Calu3 (cell line): ENCODE measurements at regions not wholly inside any gene's neighbourhood (a gene's known extent, or its start where the extent isn't known, plus 50 kb on each side); places are given as distances from the start of the nearest gene placed in this dataset.

Experiments used
- BruUV-seq: library from RNA; stranded (reverse); fragments of 400-500 nt; replicated peaks from 2 replicates; lab custom pipeline; 2021; lab: Mats Ljungman, UMichigan
- CTCF ChIA-PET: fragments of 300-600 bp; sonication (Branson Sonifier 250); formaldehyde crosslinking; loops from one replicate; lab custom pipeline; 2022; ENCODE audit warnings: antibody characterized with exemption; lab: Charles Lee
- DNase-seq: peaks from one replicate; pipeline ENCODE4 v3.0.0; 2022
- H3K27ac Mint-ChIP-seq: one replicate; pipeline ENCODE4 v1.8.0; 2022; ENCODE audit warnings: mixed read lengths; ENCODE audit not compliant: unreplicated experiment
- H3K27me3 Mint-ChIP-seq: one replicate; pipeline ENCODE4 v1.8.0; 2022; ENCODE audit warnings: mixed read lengths; ENCODE audit not compliant: unreplicated experiment
- H3K36me3 Mint-ChIP-seq: one replicate; pipeline ENCODE4 v1.8.0; 2022; ENCODE audit warnings: mild to moderate bottlenecking, moderate library complexity, mixed read lengths; ENCODE audit not compliant: insufficient read depth, unreplicated experiment
- H3K4me1 Mint-ChIP-seq: one replicate; pipeline ENCODE4 v1.8.0; 2022; ENCODE audit warnings: mild to moderate bottlenecking, low read depth, mixed read lengths; ENCODE audit not compliant: unreplicated experiment
- H3K4me3 Mint-ChIP-seq: one replicate; pipeline ENCODE4 v1.8.0; 2022; ENCODE audit warnings: mild to moderate bottlenecking, low read depth, moderate library complexity, mixed read lengths; ENCODE audit not compliant: unreplicated experiment
- H3K9me3 Mint-ChIP-seq: one replicate; pipeline ENCODE4 v1.8.0; 2022; ENCODE audit warnings: low read depth, mixed read lengths; ENCODE audit not compliant: unreplicated experiment
- intact Hi-C: fragments of 100-400 bp; cut with micrococcal nuclease; formaldehyde crosslinking; loops from one replicate; pipeline ENCODE4 v1.10.0; 2022; ENCODE audit not compliant: unreplicated experiment
- TF ChIP-seq, protein P1 (sequence below): fragments of 200-600 bp; IDR thresholded peaks from one replicate; pipeline ENCODE4 v1.8.0; 2022; ENCODE audit warnings: antibody characterized with exemption; ENCODE audit not compliant: unreplicated experiment

DNA sequence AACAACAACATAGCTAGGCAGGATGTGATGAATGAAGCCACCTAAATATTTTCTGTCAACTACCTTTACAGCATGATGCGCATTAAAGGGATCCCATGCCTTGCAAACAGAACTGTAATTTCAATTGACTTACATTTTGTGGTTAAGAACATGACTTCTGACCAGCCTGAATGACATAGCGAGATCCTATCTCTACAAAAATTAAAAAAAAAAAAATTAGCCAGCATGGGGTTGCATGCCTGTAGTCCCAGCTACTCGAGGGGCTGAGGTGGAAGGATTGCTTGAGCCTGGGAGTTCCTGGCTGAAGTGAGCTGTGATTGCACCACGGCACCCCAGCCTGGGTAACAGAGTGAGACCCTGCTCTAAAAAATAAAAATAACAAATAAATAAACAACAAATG is 680.6 kb downstream of the IQCM start:
- CTCF ChIA-PET: no interaction called here
- Mint-ChIP-seq H3K4me3 (no peak overlapping the region), H3K36me3 (no peaks in the 10 kb centered on the region), H3K27me3 (no peaks in the 10 kb centered on the region), H3K9me3 (peaks cover 5% of the 10 kb centered on the region), H3K27ac (no peak overlapping the region), H3K4me1 (no peaks in the 10 kb centered on the region)
- TF ChIP-seq, protein P1, sequence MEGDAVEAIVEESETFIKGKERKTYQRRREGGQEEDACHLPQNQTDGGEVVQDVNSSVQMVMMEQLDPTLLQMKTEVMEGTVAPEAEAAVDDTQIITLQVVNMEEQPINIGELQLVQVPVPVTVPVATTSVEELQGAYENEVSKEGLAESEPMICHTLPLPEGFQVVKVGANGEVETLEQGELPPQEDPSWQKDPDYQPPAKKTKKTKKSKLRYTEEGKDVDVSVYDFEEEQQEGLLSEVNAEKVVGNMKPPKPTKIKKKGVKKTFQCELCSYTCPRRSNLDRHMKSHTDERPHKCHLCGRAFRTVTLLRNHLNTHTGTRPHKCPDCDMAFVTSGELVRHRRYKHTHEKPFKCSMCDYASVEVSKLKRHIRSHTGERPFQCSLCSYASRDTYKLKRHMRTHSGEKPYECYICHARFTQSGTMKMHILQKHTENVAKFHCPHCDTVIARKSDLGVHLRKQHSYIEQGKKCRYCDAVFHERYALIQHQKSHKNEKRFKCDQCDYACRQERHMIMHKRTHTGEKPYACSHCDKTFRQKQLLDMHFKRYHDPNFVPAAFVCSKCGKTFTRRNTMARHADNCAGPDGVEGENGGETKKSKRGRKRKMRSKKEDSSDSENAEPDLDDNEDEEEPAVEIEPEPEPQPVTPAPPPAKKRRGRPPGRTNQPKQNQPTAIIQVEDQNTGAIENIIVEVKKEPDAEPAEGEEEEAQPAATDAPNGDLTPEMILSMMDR: no peak
- DNase-seq: no peak
- intact Hi-C loops: no loop called here
- no TSS peak for BruUV-seq

DNA sequence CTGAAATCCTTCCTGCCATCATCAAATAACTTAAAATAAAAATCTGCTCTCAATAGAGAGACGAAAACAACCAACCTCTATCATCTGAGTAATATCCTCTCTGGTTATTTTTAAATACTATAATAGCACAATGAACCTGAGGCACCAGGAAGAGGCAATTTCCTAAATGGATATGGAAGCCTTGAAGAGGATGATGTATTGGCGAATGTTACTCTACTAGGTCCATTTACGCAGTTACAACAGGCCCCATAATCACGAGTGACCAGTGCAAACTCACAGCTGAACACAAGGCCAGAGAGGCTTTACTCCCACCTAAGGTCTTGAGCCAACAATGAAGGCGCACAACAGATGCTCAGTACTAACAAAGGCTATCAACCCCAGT is 678.8 kb upstream of the NR3C2 start:
- intact Hi-C loops: no loop called here
- CTCF ChIA-PET: no interaction called here
- no peaks in the 10 kb centered on the region for H3K4me1 Mint-ChIP-seq
- no peaks in the 10 kb centered on the region for H3K27me3 Mint-ChIP-seq
- DNase-seq: no peak
- no peak overlapping the region for H3K27ac Mint-ChIP-seq
- H3K4me3 Mint-ChIP-seq: no peak overlapping the region
- TF ChIP-seq, protein P1: no peak
- no peaks in the 10 kb centered on the region for H3K36me3 Mint-ChIP-seq
- no TSS peak for BruUV-seq
- H3K9me3 Mint-ChIP-seq: peaks cover 2% of the 10 kb centered on the region

DNA sequence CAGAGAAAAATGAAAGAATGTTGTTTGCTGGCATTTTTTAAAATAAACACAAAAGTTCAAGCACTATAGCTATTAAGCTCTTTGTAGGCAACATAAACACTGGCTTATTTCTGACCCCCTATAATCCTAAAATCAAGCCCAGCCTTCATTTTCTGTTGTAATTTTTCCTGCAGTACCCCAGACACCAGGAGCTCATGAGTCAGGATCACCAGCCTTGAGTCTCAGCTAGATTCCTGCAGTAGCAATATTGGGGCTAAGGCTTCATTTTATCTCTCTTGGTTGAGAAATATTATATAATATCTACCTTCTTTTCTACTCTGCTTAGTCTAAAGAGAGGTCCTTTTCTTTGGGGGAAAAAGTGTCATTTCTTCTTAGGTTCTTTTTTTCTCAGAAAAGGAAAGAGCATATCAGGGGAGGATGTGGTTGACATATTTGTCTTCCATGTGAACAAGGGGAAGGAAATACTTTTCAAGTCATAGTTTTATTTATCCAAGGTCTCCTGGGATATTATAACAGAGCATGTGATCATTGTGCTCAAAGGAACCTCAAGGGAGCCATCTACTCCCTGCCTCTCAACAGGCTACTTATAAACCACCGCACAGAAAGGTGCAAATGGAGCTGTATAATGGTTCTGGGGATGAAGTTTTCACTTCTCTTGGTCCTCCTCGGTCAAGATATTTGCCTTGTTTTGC is 678.3 kb upstream of the NR3C2 start:
- Mint-ChIP-seq H3K4me3 (no peak overlapping the region), H3K9me3 (peaks cover 2% of the 10 kb centered on the region), H3K27ac (no peak overlapping the region), H3K4me1 (no peaks in the 10 kb centered on the region), H3K36me3 (no peaks in the 10 kb centered on the region), H3K27me3 (no peaks in the 10 kb centered on the region)
- no peak for DNase-seq
- CTCF ChIA-PET: no interaction called here
- intact Hi-C loops: no loop called here
- TF ChIP-seq, protein P1: no peak
- no TSS peak for BruUV-seq

DNA sequence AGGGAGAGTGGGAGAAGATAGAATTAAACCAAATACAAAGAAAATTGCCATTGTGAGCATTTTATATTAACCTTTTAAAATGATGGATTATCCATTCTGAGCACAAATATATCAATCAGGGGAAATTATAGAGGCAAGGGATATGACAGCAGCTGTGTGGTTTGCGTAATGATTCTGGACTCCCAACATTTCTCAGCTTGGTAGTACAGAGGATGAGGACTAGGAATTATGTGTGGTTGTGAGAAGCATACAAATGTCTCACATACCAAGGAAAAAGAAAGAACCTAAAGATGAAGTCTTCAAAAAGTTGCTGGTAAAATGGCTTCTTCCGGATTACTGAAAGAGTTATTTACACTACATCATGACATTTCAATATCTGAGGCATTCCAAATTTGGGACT is 674.6 kb upstream of the NR3C2 start:
- no peaks in the 10 kb centered on the region for H3K36me3 Mint-ChIP-seq
- TF ChIP-seq, protein P1: no peak
- BruUV-seq: no TSS peak
- intact Hi-C loops: no loop called here
- H3K27me3 Mint-ChIP-seq: no peaks in the 10 kb centered on the region
- H3K9me3 Mint-ChIP-seq: peaks cover 3% of the 10 kb centered on the region
- H3K27ac Mint-ChIP-seq: no peak overlapping the region
- CTCF ChIA-PET: no interaction called here
- no peaks in the 10 kb centered on the region for H3K4me1 Mint-ChIP-seq
- H3K4me3 Mint-ChIP-seq: no peak overlapping the region
- DNase-seq: no peak
